Suppressor macrophage treated with lipopolysaccharide for 4 hours (primary cell): ENCODE measurements at regions not wholly inside any gene's neighbourhood (a gene's known extent, or its start where the extent isn't known, plus 50 kb on each side); places are given as distances from the start of the nearest gene placed in this dataset.
"Not testable (repeated sequence)": the region's sequence is repeated elsewhere in the genome, so short reads cannot be mapped to it uniquely, and the experiment has no call there.

Source experiments
- DNase-seq: peaks from one replicate; pipeline ENCODE4 v3.0.0-alpha.2; 2020

DNA sequence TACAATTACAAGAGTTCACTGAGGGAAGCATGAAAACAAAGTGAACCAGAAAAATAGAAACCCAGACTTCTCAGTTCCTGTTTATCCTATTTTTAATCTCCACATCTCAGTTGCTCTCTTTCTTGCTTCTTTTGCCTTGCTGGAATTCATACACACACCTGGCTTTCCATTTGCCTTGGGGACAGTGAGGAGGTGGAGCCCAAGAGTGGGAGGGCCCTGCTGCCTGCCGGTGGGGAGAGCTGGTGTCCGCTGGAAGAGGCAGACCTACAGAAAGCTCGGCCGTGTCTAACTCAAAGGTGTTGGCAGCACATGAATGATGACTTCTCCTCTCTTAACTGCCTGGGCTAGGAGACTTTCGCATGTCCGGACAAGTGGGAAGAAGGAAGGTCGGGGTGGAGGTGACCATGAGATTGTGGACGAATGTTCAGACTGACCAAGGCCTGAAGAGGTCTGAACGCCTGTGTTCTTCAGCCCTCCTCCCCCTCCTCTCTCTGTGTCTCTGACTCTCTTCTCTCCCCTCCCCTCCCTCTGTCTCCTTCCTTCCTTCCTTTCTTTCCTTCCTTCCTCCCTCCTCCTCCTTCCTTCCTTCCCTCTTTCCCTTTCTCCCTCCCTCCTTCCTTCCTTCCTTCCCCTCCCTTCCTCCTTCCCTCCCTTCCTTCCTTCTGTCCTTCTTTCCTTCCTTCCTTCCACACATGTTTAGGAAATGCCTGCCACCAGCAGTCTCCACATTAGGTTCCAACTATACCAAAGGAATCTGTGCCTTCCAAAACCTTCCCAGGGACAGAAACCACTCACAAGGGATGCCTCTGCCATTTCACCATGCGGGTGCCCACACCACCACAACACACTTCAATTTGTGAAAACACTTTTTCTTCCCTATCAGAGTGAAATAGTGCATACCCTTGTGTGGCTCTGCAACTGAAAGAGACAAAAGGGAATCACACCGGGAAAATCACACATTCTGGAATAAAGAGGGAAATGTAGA, 157.3 kb upstream of the RUNX1 start:
- DNase-seq, result no peak

GRCh38 chr21:35204850-35205541, 155.9 kb upstream of the RUNX1 start:
- DNase-seq, result peak; percentile 75

GRCh38 chr21:35204125-35204524, 155.0 kb upstream of the RUNX1 start:
- no peak for DNase-seq

- no peak for DNase-seq
These were observed 154.2 kb upstream of the RUNX1 start for GRCh38 chr21:35203093-35203977.

- DNase-seq, result no peak
These were observed 153.3 kb upstream of the RUNX1 start for GRCh38 chr21:35202431-35202830.

DNA sequence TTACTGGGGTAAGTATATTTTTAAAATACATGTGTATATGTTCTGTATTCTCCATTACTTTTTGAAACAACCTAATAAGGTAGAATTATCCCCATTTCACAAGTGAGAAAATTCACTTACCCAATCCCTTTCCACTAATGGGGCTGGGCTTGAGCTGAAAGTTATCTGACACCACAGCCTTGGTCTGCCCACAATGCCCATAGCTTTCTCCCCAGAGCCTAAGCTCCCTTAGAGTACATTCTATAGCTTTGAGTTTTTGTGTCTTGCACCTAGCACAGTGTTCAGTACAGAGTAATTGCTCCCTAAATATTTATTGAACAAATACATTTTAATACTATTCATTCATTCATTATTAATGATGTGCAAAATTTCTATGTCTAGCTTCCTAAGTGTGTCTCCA, 152.7 kb upstream of the RUNX1 start:
- no peak for DNase-seq

DNA sequence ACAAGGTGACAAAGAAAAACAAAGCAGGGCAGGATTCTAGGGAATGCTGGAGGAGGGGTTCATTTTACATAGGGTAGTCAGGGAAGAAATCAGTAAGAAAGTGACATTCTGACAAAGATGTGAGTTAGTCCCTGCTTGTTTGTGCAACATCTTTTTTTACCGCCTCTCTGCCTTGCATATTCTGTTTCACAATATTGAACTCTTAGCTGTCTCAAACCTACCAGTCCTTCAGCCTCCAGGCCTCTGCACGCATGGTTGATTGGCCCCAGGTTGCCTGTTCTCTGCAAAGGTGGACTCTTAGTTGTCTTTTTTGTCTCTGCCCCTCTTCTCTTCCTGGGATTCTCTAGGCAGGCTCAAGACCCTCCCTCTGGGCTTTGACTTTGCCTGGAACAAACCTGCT, 152.2 kb upstream of the RUNX1 start:
- no peak for DNase-seq

DNA sequence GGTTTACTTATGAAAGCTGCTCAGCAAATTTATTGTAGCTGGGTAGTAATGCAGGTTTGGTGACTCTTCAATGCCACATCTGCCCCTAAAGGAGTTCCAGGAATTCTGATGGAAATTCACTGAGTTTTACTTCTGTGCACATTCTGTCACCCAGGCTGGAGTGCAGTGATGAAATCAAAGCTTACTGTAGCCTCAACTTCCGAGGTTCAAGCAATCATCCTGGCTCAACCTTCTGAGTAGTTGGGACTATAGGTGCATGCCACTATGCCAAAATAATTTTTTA, 150.6 kb upstream of the RUNX1 start:
- DNase-seq, result no peak

- DNase-seq, result no peak
These were observed 150.1 kb upstream of the RUNX1 start for GRCh38 chr21:35198982-35199732.

DNA sequence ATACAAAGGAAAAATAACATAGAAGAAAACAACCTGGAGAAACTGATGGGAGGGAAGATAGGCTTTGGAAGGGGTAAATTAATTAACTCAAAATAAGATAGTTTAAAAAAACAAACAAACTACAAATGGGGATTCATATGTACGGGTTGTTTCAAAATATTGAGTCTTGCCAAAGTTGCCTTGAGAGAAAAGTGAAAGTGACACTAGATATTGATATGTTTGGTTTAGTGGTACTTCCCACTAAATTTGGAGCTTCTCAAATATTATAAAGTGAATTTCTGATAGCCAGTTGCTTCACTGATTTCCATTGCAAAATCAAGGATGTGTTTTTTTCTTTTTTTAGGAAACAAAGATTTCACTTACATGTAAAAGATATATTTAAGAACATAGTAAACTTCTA, 149.5 kb upstream of the RUNX1 start:
- peak; percentile 25 for DNase-seq

DNA sequence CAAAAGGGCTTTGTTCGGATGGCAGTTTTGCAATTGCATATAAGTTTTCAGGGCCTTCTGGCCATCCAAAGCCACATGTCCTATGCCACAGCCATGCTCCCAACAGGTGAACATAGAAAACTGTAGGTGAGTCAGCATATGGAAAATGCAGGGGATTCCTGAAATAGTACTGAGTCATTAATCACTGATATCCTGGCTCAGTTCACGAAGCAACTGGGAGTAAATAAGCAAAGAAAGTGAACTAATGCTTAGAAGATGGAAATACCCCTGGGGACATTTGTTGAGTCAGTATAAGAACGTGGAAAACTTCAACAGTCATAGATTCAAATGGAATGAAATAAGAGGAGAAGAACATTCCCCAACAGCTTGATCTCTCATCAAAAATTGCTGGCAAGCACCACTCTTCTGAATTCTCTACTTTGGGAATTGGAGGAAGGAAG, 148.9 kb upstream of the RUNX1 start:
- peak; percentile 30 for DNase-seq

DNA sequence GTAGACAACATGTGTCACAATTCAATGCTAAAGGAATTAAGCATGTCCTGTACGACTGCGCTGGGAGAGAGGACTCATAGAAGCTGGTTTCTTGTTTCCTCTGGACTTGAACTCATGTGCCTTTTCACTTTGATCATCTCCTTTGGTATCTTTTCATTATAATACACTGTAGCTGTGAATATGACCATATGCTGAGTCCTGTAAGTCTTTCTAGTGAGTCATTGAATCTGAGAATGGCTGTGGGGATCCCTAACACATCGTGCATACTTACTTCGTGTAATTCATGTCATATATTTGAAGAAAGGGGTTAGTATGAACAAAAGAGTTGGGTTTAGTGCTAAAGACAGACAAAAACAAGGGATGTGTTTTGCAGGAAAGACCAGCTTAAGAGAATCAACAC, 148.1 kb upstream of the RUNX1 start:
- DNase-seq, result no peak

- no peak for DNase-seq
These were observed 147.0 kb upstream of the RUNX1 start for GRCh38 chr21:35196128-35196527.

DNA sequence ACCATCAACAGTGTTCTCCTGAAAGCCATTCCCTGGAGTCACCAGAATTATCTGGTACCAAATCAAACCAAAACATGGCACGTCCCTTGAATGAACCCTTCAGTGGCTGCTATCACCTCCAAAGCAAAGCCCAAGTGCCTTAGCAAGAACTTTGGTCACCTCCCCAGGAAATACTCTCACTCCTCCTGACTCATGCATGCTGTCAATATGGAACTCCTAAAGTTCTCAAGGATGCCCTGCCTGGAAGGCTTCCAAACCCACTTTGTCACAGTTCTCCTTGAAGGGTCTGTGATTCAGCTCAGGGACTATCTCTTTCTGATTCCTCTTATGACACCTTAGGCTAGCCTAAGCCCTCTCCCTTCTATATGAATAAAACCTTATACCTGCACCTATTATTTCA, 146.1 kb upstream of the RUNX1 start:
- DNase-seq, result no peak

GRCh38 chr21:35191754-35192153, 142.7 kb upstream of the RUNX1 start:
- DNase-seq, result no peak

DNA sequence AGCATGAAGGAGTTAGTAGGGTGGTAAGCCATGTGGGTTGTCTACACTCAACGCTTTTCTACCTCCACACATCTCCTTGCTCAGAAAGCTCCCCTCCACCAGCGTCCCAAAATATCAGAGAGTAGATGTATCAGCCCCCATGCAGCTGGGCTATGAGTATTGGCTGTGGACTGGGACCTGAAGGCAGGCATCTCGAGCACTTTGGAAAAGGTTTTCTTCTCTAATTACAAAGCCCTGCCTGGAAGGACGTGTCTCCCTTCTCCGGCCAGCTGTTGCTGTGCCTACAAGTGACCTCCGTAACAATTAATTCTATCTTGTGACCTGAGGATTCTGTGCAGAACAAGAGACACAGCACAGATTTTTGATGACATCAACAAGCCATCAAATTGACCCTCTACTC, 142.0 kb upstream of the RUNX1 start:
- no peak for DNase-seq

GRCh38 chr21:35190201-35190701, 141.1 kb upstream of the RUNX1 start:
- no peak for DNase-seq

DNA sequence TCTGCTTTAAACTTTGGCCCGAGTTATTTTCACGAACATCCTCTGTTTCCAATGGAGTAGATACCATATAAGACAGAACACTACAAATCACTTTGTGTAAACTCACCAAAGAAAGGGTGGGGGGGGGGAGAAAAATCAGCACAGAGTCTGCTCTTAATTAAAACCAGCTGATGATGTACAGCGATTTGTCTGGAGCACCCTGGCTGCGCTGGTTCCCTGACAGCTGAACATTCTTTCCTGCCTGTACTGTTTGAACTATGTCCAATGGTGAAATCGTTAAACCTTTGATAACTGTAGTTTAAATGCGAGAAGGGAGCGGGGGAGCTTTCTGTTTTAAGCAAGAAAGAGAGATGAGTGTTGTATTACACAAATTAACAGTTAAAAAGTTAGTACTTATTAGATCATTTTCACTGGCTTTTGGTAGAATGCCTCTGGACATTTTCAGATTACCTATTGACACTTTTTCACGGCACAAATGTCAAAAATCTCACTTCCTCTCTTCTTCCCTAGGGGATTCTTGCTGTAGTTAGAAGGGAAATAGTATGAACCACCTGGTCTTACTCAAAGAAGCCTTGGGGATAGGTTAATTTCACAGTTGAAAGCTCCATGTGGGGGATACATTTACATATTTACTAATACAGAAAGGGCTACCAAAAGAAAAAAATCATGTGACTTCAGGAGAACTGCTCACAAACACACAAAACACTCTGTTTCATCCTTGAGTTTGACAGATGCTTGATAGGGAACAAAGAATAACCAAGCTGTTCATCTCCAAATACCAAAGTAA, 140.2 kb upstream of the RUNX1 start:
- no peak for DNase-seq

- not testable (repeated sequence) for DNase-seq
These were observed 134.3 kb upstream of the RUNX1 start for GRCh38 chr21:35183389-35183788.

- DNase-seq, result no peak
These were observed 131.0 kb upstream of the RUNX1 start for GRCh38 chr21:35179990-35180540.

- peak; percentile 39 for DNase-seq
These were observed 129.7 kb upstream of the RUNX1 start for GRCh38 chr21:35178827-35179226.
